Type B pancreatic cell (in vitro differentiated cells): ENCODE measurements at regions not wholly inside any gene's neighbourhood (a gene's known extent, or its start where the extent isn't known, plus 50 kb on each side); places are given as distances from the start of the nearest gene placed in this dataset.

Source experiments
- DNase-seq: peaks from one replicate; pipeline ENCODE4 v3.0.0; 2021; ENCODE audit warnings: mixed read lengths; ENCODE audit not compliant: unreplicated experiment; ENCODE audit errors: extremely low spot score
- H3K27ac Mint-ChIP-seq: 2 replicates; pipeline ENCODE4 v1.8.0; 2021; ENCODE audit warnings: mild to moderate bottlenecking, mixed read lengths
- H3K27me3 Mint-ChIP-seq: 2 replicates; pipeline ENCODE4 v1.8.0; 2021; ENCODE audit warnings: mixed read lengths
- H3K36me3 Mint-ChIP-seq: 2 replicates; pipeline ENCODE4 v1.8.0; 2021; ENCODE audit warnings: mixed read lengths
- H3K4me1 Mint-ChIP-seq: one replicate; pipeline ENCODE4 v1.8.0; 2021; ENCODE audit warnings: mixed read lengths; ENCODE audit not compliant: unreplicated experiment
- H3K4me3 Mint-ChIP-seq: 2 replicates; pipeline ENCODE4 v1.8.0; 2021; ENCODE audit warnings: mild to moderate bottlenecking, mixed read lengths
- H3K9me3 Mint-ChIP-seq: 2 replicates; pipeline ENCODE4 v1.8.0; 2021; ENCODE audit warnings: mixed read lengths
- CTCF ChIP-seq: fragments of 200-600 bp; sonication (generic); conservative IDR thresholded peaks from 2 replicates; pipeline ENCODE4 v1.5.0; 2021; ENCODE audit warnings: antibody characterized with exemption, mild to moderate bottlenecking

- H3K4me1 Mint-ChIP-seq: peaks cover 6% of the 10 kb centered on the region
- TF ChIP-seq CTCF: no peak
- no peaks in the 10 kb centered on the region for H3K9me3 Mint-ChIP-seq
- no peak overlapping the region for H3K4me3 Mint-ChIP-seq
- H3K27me3 Mint-ChIP-seq: peaks cover 2% of the 10 kb centered on the region
- no peaks in the 10 kb centered on the region for H3K36me3 Mint-ChIP-seq
- no peak for DNase-seq
- no peak overlapping the region for H3K27ac Mint-ChIP-seq
Measured at GRCh38 chr1:244137725-244138124, 86.6 kb downstream of the ZBTB18 start.

- H3K9me3 Mint-ChIP-seq: no peaks in the 10 kb centered on the region
- no peaks in the 10 kb centered on the region for H3K36me3 Mint-ChIP-seq
- peaks cover 6% of the 10 kb centered on the region for H3K4me1 Mint-ChIP-seq
- DNase-seq: no peak
- no peak overlapping the region for H3K27ac Mint-ChIP-seq
- no peak overlapping the region for H3K4me3 Mint-ChIP-seq
- H3K27me3 Mint-ChIP-seq: peaks cover 2% of the 10 kb centered on the region
- no peak for TF ChIP-seq CTCF
Measured at GRCh38 chr1:244138399-244138798, 87.3 kb downstream of the ZBTB18 start.

- no peak for TF ChIP-seq CTCF
- H3K4me3 Mint-ChIP-seq: no peak overlapping the region
Measured at GRCh38 chr1:244139655-244140054, 88.6 kb downstream of the ZBTB18 start.

GRCh38 chr1:244140420-244140819, 89.3 kb downstream of the ZBTB18 start:
- no peaks in the 10 kb centered on the region for H3K9me3 Mint-ChIP-seq
- H3K36me3 Mint-ChIP-seq: no peaks in the 10 kb centered on the region
- H3K27me3 Mint-ChIP-seq: peaks cover 2% of the 10 kb centered on the region
- no peak for TF ChIP-seq CTCF
- no peak overlapping the region for H3K4me3 Mint-ChIP-seq
- peaks cover 6% of the 10 kb centered on the region for H3K4me1 Mint-ChIP-seq
- H3K27ac Mint-ChIP-seq: no peak overlapping the region
- no peak for DNase-seq

More at GRCh38 chr1:244139655-244140054, 88.6 kb downstream of the ZBTB18 start:
- DNase-seq: no peak
- H3K4me1 Mint-ChIP-seq: peaks cover 6% of the 10 kb centered on the region
- H3K27ac Mint-ChIP-seq: no peak overlapping the region
- H3K36me3 Mint-ChIP-seq: no peaks in the 10 kb centered on the region
- peaks cover 2% of the 10 kb centered on the region for H3K27me3 Mint-ChIP-seq
- H3K9me3 Mint-ChIP-seq: no peaks in the 10 kb centered on the region

GRCh38 chr1:244144053-244144452, 93.0 kb downstream of the ZBTB18 start:
- Mint-ChIP-seq H3K4me1 (peaks cover 6% of the 10 kb centered on the region), H3K27me3 (peaks cover 2% of the 10 kb centered on the region), H3K27ac (no peak overlapping the region), H3K9me3 (no peaks in the 10 kb centered on the region), H3K36me3 (no peaks in the 10 kb centered on the region), H3K4me3 (no peak overlapping the region)
- TF ChIP-seq CTCF: no peak
- DNase-seq: no peak

GRCh38 chr1:244150071-244150470, 99.0 kb downstream of the ZBTB18 start:
- TF ChIP-seq CTCF: no peak
- Mint-ChIP-seq H3K4me1 (peaks cover 17% of the 10 kb centered on the region), H3K36me3 (no peaks in the 10 kb centered on the region), H3K9me3 (no peaks in the 10 kb centered on the region), H3K27me3 (peaks cover 8% of the 10 kb centered on the region), H3K27ac (no peak overlapping the region), H3K4me3 (peak overlapping the region; percentile 68)
- DNase-seq: no peak
